Ovary (tissue), 3 donors: ENCODE measurements at regions not wholly inside any gene's neighbourhood (a gene's known extent, or its start where the extent isn't known, plus 50 kb on each side); places are given as distances from the start of the nearest gene placed in this dataset.

ENCODE experiments used
- CTCF ChIP-seq, 3 donors: fragments of 450-650 bp in 2 of 3; fragments of 200-600 bp in 1 of 3; IDR thresholded peaks; one replicate each; pipeline versions ENCODE4 v1.5.1 to v1.8.0; 2016 to 2022; ENCODE audit warnings: antibody characterized with exemption in 3 of 3, mild to moderate bottlenecking in 1 of 3
- POLR2A ChIP-seq: fragments of 450-650 bp; IDR thresholded peaks from one replicate; pipeline ENCODE4 v1.6.1; 2017; ENCODE audit warnings: antibody characterized with exemption, mild to moderate bottlenecking, moderate library complexity
- donor health status: DM: no; HTN: no; CAD: no.

DNA sequence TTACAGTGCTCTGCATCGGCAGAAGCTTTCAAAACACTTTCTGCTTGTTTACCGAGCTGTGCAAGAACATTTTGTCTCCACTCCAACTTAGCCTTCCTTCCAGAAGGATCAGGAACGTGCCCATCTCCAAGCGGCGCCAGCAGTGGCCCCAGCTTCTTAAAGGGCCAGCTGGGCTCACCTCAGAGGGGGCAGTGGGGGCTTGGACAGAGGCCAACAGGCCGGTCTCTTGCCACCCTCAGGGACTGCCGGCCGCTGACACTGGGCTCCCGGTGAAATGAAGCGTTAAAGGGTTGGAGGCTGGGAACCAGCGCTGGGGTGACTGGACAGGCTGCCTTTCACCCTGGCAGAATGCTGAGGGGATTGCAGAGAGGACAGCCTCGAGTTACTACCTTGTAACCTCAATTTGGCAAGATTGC lies 67.0 kb upstream of the RNU6ATAC start:
- no peak for TF ChIP-seq CTCF (IDR thresholded peaks at IDR 0.05)
- no peak for TF ChIP-seq POLR2A
